Left cardiac atrium (tissue), 4 donors: ENCODE measurements at regions not wholly inside any gene's neighbourhood (a gene's known extent, or its start where the extent isn't known, plus 50 kb on each side); places are given as distances from the start of the nearest gene placed in this dataset.
"Not testable (repeated sequence)": the region's sequence is repeated elsewhere in the genome, so short reads cannot be mapped to it uniquely, and the experiment has no call there.

ENCODE experiments used
- ATAC-seq, 2 donors: fragments of 200-7000 bp; cut with Tn5 transposase; one replicate each; pipeline ENCODE4 v1.9.1; 2020; ENCODE audit warnings: mild to moderate bottlenecking in 2 of 2, moderate library complexity in 2 of 2
- DNase-seq: peaks from one replicate; pipeline ENCODE4 v3.0.0-alpha.2; 2020
- intact Hi-C, 2 donors: fragments of 100-400 bp; cut with DNase I; formaldehyde crosslinking; loops; one replicate each; pipeline versions ENCODE4 v1.14.1 to v1.15.1; 2022 to 2023
- donor health status: DM: no; HTN: yes; CAD: no.
- donor health status: DM: no; HTN: yes; CAD: no; lungs with severe emphysema.
- donor health status: DM: yes; HTN: yes; CAD: no.
- donor health status: Dilated cardiomyopathy.

DNA sequence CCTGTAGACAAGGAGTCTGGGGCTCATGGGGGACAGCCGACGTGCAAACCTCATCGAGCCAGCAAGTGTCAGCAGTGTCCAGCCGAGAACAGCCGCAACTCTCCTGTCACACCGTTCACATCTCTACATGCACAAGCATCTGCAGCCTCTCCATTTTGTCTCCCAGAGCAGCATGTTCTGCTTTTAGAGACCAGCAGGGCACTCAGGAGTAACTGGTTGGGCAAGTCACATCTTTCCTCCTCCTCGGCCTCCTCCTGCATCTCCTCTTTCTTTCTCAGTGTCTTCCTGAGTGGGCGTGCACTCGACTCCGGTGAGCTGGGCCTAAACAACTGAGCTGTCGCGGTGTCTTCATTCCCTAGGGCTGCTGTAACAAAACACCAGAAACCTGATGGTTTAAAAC, 249.9 kb downstream of the SH3BP4 start:
- intact Hi-C loops, result no loop called here
- DNase-seq, result no peak
- no peak for ATAC-seq

GRCh38 chr2:235204948-235205347, 253.1 kb downstream of the SH3BP4 start:
- intact Hi-C loops, result no loop called here

DNA sequence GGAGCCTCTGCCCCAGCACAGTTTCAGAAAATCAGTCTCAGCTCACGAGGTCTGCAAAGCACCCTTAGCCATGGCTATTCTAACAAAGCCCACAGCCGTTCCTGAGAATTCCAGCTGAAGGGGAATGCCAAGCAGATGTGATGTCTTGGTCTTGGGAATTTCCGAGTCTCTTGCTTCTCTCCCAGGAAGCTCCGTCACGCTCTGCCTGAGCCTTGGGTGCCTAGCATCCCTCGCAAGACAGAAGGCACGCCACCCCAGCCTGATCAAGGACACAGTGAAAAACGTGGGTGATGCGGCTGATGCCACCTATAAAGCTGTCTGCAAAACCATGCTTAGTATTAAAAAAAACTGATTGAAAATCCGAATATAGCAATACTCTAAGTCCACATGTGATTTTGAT, 254.6 kb downstream of the SH3BP4 start:
- DNase-seq (no peak), ATAC-seq (no peak)
- intact Hi-C loops, result no loop called here

More at GRCh38 chr2:235204948-235205347, 253.1 kb downstream of the SH3BP4 start:
- no peak for DNase-seq
- ATAC-seq, result no peak

DNA sequence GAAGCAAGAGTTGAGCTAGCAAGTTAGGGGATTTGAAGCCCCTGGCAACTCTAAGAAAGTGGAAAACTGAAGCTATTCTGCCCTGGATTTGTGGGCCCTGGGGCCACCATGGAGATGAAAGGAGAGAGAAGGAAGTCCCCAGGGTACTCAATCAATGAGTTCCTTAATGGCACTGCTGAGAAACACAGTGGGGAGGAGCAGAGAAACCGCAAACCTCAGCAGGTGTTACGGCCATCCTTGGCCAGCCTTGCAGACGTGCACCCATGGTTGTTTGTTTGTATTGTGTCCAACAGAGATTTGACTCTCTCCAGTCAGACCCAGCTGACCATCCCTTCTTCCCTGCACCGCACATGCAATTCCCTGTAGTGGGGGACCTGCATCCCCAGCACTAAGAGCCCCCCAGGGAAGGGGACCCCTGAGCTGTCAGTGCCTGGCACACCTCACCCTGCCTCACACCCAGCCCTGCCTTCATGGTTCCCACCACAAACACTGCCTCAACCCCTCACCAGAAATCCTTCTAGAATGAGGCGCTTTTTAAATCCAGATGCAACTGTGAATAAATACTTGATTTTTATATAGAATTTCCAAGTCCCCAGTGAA, 255.3 kb downstream of the SH3BP4 start:
- DNase-seq, result no peak
- ATAC-seq, result no peak
- intact Hi-C loops, result no loop called here

- no peak for ATAC-seq
- no peak for DNase-seq
- intact Hi-C loops, result no loop called here
Measured at GRCh38 chr2:235211056-235211455, 259.2 kb downstream of the SH3BP4 start.

GRCh38 chr2:235212501-235213158, 260.8 kb downstream of the SH3BP4 start:
- no peak for ATAC-seq
- DNase-seq, result no peak
- intact Hi-C loops, result no loop called here

DNA sequence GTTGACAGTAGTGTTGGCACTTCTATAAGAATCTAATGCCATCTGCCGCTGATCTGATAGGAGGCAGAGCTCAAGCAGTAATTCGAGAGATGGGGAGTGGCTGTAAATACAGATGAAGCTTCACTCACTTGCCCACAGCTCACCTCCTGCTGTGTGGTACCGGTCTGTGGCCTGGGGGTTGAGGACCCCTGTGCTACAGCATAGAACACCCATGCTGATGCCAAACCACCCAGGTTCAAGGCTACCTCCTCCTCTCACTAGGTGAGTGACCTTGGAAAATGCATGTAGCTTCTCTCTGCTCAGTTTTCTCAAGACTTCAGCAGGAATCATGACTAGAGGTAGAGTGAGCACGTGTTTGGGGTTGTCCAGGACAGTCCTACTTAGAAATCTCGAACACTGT, 263.4 kb downstream of the SH3BP4 start:
- no peak for DNase-seq
- no peak for ATAC-seq
- intact Hi-C loops, result no loop called here

- ATAC-seq (no peak), DNase-seq (no peak)
- intact Hi-C loops, result no loop called here
Measured at GRCh38 chr2:235216901-235217300, 265.1 kb downstream of the SH3BP4 start.

- intact Hi-C loops, result no loop called here
- no peak for ATAC-seq
- DNase-seq, result no peak
Measured at GRCh38 chr2:235217846-235218245, 266.0 kb downstream of the SH3BP4 start.

DNA sequence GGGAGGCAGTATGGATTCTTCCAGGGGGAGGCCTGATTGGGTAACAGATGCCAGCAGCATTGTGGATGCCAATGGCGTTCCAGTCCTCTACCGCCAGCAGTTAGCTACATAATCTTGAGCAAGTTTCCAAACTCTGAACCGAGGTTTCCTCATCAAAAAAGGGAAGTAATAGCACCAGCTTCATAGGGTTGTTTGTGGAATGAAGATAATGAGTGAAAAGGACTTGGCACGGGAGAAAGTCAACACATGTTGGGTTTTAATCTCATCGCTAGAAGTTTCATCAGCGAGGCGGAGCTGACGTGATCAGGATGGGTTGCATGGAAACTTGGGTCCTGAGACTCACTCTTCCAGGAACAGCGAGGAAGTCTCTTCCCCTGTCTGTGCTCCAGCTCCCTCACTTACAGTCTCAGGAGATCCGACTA, 266.7 kb downstream of the SH3BP4 start:
- DNase-seq (peak; percentile 61), ATAC-seq (peak; percentile 27 to 30)
- intact Hi-C loops, result no loop called here

GRCh38 chr2:235219048-235219447, 267.2 kb downstream of the SH3BP4 start:
- ATAC-seq (no peak), DNase-seq (no peak)
- intact Hi-C loops, result no loop called here

- intact Hi-C loops, result no loop called here
- ATAC-seq (no peak), DNase-seq (no peak)
Measured at GRCh38 chr2:235220331-235220730, 268.5 kb downstream of the SH3BP4 start.

DNA sequence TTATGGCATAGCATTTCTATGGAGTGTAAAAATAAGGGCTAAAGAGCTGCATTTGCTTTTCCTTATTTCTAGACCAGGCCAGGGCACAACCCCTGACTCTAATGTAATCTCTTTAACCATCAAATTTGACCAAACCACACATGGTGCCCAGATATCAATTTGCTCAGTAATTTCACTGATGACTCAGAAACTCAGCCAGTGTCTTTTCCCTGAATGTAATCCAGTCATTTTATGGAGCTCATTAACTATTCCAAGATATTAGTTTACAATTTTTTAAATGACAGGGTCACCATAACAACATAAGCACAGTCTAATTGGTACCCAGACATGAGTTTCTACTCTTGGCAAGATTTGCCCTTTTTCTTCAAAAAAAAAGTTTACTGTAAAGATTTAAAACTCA, 270.8 kb upstream of the AGAP1 start:
- intact Hi-C loops, result no loop called here
- ATAC-seq, result no peak

GRCh38 chr2:235224410-235224809, 269.4 kb upstream of the AGAP1 start:
- ATAC-seq, result no peak
- intact Hi-C loops, result no loop called here
- no peak for DNase-seq

More for the DNA sequence above, 270.8 kb upstream of the AGAP1 start:
- DNase-seq, result no peak

GRCh38 chr2:235225261-235225660, 268.6 kb upstream of the AGAP1 start:
- no peak for ATAC-seq
- intact Hi-C loops, result no loop called here
- no peak for DNase-seq

DNA sequence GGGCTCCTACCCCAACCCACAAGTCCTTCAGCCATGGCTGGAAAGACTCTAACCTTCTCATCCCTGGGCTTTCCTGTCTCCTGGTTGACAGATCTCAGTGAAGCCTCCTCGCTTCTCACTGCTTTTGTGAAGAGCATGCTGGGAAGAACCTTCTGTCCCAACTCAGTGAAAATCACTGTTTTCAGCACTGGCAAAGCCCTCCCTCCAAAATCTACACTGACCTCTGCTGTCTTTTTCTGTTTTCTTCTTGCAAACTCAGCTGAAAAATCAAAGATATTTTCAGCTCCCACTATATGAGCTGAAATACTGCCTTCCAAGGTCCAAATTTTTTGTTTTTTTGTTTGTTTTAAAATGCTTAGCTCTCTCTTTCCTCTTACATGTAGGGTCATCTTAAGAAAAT, 266.3 kb upstream of the AGAP1 start:
- intact Hi-C loops, result no loop called here
- DNase-seq (no peak), ATAC-seq (no peak)

DNA sequence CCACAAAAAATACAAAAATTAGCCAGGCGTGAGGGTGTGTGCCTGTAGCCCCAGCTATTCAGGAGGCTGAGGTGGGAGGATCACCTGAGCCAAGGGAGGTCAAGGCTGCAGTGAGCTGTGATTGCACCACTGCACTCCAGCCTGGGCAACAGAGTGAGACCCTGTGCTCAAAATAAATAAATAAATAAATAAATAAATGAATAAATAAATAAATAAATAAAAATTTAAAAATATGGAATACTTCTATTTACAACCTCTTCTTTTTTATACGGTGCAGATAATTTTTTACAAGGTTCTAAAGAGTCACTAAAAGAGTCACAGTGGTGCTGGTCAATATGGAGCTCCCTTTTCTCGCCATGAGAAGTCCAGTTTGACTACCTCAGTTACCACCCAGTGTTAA, 265.4 kb upstream of the AGAP1 start:
- DNase-seq, ATAC-seq, intact Hi-C loops: not testable (repeated sequence)

DNA sequence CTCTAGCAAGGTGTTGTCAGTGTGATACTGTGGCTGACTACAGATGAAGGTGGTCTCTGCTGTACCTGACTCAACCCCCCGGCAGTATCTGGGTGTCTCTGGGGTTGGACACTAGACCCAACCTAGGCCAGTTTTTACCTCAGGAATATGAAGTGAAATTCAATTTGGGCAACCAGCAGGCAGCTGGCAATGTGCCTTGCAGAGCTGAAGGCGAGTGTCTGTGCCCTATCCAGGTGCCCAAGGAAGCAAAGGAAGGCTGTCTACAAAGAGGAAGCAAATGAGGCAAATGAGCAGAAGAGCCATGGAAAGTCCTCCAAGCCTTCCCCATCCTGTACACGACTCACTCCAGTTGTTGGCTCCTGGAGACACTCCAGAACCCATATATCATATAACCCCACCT, 264.6 kb upstream of the AGAP1 start:
- ATAC-seq (no peak), DNase-seq (no peak)
- intact Hi-C loops, result no loop called here

DNA sequence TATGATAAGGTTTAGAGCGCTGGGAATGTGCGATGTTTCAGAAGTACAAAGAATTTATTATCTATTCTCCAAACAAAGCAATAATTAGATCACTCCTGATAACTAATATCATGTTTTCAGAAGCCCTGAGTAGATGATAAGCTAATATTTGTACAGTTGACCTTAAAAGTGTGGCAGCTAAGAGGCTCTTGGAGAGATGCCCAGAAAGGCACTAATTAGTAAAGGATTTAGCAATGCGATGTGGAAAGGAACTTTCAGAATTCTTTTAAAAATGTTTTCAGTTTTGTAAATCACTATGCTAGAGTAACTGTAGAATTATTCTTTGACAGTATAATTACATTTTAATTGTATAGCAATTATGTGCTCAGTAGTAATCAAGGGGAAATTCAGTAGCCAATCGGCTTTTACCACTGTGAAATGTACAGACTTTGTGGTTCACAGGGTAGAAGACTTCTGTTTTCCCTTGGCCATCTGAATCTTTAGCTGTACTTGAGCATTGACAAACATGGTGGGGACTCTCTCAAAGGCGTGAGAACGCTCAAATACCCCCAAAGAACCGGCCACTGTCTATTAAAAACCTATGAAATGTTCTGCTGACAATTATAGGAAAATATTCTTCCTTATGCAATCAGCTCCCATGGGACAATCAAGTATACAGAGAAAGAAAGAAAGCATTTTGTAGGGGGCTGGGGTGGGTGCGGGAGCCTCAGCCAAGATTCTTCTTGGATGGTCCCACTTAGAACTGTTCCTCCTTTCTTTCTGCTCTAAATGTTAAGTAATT, 262.8 kb upstream of the AGAP1 start:
- intact Hi-C loops, result no loop called here
- DNase-seq (no peak), ATAC-seq (peak; percentile 39 to 55)
